HG02763 (cell line): ENCODE measurements at regions not wholly inside any gene's neighbourhood (a gene's known extent, or its start where the extent isn't known, plus 50 kb on each side); places are given as distances from the start of the nearest gene placed in this dataset.
"Not testable (repeated sequence)": the region's sequence is repeated elsewhere in the genome, so short reads cannot be mapped to it uniquely, and the experiment has no call there.

Experiments
- ATAC-seq: cut with Tn5 transposase; IDR thresholded peaks from one replicate; pipeline ENCODE4 v1.9.1; 2021; ENCODE audit warnings: mild to moderate bottlenecking, moderate library complexity; ENCODE audit not compliant: unreplicated experiment

GRCh38 chr13:83731113-83731512 lies 151.2 kb downstream of the SLITRK1 start:
- no peak for ATAC-seq

GRCh38 chr13:83730674-83731073 lies 151.6 kb downstream of the SLITRK1 start:
- no peak for ATAC-seq

GRCh38 chr13:83722443-83722842 lies 159.8 kb downstream of the SLITRK1 start:
- ATAC-seq: no peak

- no peak for ATAC-seq
These were observed 166.2 kb downstream of the SLITRK1 start for GRCh38 chr13:83716121-83716520.

GRCh38 chr13:83714236-83714635 lies 168.0 kb downstream of the SLITRK1 start:
- ATAC-seq: no peak

GRCh38 chr13:83710133-83710515 lies 172.2 kb downstream of the SLITRK1 start:
- no peak for ATAC-seq

GRCh38 chr13:83709426-83710132 lies 172.7 kb downstream of the SLITRK1 start:
- ATAC-seq: no peak

- no peak for ATAC-seq
These were observed 180.3 kb downstream of the SLITRK1 start for GRCh38 chr13:83702021-83702420.

- ATAC-seq: no peak
These were observed 189.5 kb downstream of the SLITRK1 start for GRCh38 chr13:83692800-83693199.

GRCh38 chr13:83691966-83692365 lies 190.3 kb downstream of the SLITRK1 start:
- no peak for ATAC-seq

GRCh38 chr13:83681547-83681946 lies 200.7 kb downstream of the SLITRK1 start:
- ATAC-seq: no peak

- no peak for ATAC-seq
These were observed 204.3 kb downstream of the SLITRK1 start for GRCh38 chr13:83677985-83678384.

GRCh38 chr13:83672612-83673011 lies 209.7 kb downstream of the SLITRK1 start:
- no peak for ATAC-seq

- ATAC-seq: no peak
These were observed 214.7 kb downstream of the SLITRK1 start for GRCh38 chr13:83667606-83668005.

- ATAC-seq: no peak
These were observed 216.1 kb downstream of the SLITRK1 start for GRCh38 chr13:83666141-83666540.

- ATAC-seq: no peak
These were observed 225.0 kb downstream of the SLITRK1 start for GRCh38 chr13:83657281-83657680.

- not testable (repeated sequence) for ATAC-seq
These were observed 239.7 kb downstream of the SLITRK1 start for GRCh38 chr13:83642617-83643016.

- ATAC-seq: no peak
These were observed 247.7 kb downstream of the SLITRK1 start for GRCh38 chr13:83634601-83635000.

GRCh38 chr13:83633746-83634145 lies 248.5 kb downstream of the SLITRK1 start:
- ATAC-seq: no peak

GRCh38 chr13:83622422-83622784 lies 259.9 kb downstream of the SLITRK1 start:
- ATAC-seq: no peak

GRCh38 chr13:83621765-83622421 lies 260.4 kb downstream of the SLITRK1 start:
- ATAC-seq: no peak

- ATAC-seq: no peak
These were observed 261.6 kb downstream of the SLITRK1 start for GRCh38 chr13:83620530-83621220.
